ENCODE measurements at regions not wholly inside any gene's neighbourhood (a gene's known extent, or its start where the extent isn't known, plus 50 kb on each side); places are given as distances from the start of the nearest gene placed in this dataset.

DNA sequence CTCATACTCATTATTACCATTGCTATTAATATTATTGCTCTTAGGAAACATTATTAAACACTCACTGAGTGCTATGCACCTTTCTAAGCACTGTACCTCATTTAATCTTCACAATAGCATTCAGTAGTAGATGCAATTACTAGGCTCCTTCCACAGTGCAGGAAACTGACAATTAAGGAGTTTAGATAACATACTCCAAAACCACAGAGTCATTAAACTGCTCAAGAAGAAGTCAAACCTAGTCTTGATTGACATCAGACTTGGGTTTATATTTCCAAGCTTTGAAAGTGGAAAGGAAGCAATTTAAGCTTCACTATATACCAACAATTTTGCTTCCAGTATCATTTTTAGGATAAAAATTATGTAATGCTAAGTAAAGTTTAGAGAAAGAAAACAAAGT is 490.1 kb upstream of the ARRDC4 start:
- Mint-ChIP-seq H3K4me1 (no peaks in the 10 kb centered on the region), H3K27me3 (ENCODE audit: low read depth) (no peaks in the 10 kb centered on the region), H3K4me3 (no peak overlapping the region), H3K27ac (no peak overlapping the region), H3K36me3 (0 out of 2 replicates have a peak, but pooled peaks cover 3% of the 10 kb centered on the region), H3K9me3 (peaks cover 5% of the 10 kb centered on the region)
- CTCF ChIA-PET: no interaction called here
- POLR2A ChIA-PET: no interaction called here
- DNase-seq (ENCODE audit: low spot score) (no peak), ATAC-seq (no peak)
- TF ChIP-seq, protein P1, sequence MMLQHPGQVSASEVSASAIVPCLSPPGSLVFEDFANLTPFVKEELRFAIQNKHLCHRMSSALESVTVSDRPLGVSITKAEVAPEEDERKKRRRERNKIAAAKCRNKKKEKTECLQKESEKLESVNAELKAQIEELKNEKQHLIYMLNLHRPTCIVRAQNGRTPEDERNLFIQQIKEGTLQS (CRISPR knock-in tag; conservative IDR thresholded peaks at IDR 0.05): no peak
- TF ChIP-seq FOXJ3 (CRISPR knock-in tag; IDR thresholded peaks at IDR 0.05; ENCODE audit: borderline replicate concordance) (no peak), ZNF121 (CRISPR knock-in tag; IDR thresholded peaks at IDR 0.05) (no peak), IRF2 (CRISPR knock-in tag; IDR thresholded peaks at IDR 0.05; ENCODE audit: borderline replicate concordance, low read depth) (no peak), CREM (CRISPR knock-in tag; IDR thresholded peaks at IDR 0.05) (no peak), ZNF317 (CRISPR knock-in tag; IDR thresholded peaks at IDR 0.05; ENCODE audit: borderline replicate concordance, low read depth) (no peak), EMX1 (CRISPR knock-in tag; IDR thresholded peaks at IDR 0.05) (no peak)
- TF ChIP-seq, protein P2, sequence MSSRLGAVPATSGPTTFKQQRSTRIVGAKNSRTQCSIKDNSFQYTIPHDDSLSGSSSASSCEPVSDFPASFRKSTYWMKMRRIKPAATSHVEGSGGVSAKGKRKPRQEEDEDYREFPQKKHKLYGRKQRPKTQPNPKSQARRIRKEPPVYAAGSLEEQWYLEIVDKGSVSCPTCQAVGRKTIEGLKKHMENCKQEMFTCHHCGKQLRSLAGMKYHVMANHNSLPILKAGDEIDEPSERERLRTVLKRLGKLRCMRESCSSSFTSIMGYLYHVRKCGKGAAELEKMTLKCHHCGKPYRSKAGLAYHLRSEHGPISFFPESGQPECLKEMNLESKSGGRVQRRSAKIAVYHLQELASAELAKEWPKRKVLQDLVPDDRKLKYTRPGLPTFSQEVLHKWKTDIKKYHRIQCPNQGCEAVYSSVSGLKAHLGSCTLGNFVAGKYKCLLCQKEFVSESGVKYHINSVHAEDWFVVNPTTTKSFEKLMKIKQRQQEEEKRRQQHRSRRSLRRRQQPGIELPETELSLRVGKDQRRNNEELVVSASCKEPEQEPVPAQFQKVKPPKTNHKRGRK (CRISPR knock-in tag; IDR thresholded peaks at IDR 0.05; ENCODE audit: borderline replicate concordance): no peak
- TF ChIP-seq, protein P3, sequence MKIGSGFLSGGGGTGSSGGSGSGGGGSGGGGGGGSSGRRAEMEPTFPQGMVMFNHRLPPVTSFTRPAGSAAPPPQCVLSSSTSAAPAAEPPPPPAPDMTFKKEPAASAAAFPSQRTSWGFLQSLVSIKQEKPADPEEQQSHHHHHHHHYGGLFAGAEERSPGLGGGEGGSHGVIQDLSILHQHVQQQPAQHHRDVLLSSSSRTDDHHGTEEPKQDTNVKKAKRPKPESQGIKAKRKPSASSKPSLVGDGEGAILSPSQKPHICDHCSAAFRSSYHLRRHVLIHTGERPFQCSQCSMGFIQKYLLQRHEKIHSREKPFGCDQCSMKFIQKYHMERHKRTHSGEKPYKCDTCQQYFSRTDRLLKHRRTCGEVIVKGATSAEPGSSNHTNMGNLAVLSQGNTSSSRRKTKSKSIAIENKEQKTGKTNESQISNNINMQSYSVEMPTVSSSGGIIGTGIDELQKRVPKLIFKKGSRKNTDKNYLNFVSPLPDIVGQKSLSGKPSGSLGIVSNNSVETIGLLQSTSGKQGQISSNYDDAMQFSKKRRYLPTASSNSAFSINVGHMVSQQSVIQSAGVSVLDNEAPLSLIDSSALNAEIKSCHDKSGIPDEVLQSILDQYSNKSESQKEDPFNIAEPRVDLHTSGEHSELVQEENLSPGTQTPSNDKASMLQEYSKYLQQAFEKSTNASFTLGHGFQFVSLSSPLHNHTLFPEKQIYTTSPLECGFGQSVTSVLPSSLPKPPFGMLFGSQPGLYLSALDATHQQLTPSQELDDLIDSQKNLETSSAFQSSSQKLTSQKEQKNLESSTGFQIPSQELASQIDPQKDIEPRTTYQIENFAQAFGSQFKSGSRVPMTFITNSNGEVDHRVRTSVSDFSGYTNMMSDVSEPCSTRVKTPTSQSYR (CRISPR knock-in tag; IDR thresholded peaks at IDR 0.05): no peak
- TF ChIP-seq, protein P4, sequence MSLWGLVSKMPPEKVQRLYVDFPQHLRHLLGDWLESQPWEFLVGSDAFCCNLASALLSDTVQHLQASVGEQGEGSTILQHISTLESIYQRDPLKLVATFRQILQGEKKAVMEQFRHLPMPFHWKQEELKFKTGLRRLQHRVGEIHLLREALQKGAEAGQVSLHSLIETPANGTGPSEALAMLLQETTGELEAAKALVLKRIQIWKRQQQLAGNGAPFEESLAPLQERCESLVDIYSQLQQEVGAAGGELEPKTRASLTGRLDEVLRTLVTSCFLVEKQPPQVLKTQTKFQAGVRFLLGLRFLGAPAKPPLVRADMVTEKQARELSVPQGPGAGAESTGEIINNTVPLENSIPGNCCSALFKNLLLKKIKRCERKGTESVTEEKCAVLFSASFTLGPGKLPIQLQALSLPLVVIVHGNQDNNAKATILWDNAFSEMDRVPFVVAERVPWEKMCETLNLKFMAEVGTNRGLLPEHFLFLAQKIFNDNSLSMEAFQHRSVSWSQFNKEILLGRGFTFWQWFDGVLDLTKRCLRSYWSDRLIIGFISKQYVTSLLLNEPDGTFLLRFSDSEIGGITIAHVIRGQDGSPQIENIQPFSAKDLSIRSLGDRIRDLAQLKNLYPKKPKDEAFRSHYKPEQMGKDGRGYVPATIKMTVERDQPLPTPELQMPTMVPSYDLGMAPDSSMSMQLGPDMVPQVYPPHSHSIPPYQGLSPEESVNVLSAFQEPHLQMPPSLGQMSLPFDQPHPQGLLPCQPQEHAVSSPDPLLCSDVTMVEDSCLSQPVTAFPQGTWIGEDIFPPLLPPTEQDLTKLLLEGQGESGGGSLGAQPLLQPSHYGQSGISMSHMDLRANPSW (CRISPR knock-in tag; conservative IDR thresholded peaks at IDR 0.05; ENCODE audit: low read depth): no peak
- TF ChIP-seq, protein P5, sequence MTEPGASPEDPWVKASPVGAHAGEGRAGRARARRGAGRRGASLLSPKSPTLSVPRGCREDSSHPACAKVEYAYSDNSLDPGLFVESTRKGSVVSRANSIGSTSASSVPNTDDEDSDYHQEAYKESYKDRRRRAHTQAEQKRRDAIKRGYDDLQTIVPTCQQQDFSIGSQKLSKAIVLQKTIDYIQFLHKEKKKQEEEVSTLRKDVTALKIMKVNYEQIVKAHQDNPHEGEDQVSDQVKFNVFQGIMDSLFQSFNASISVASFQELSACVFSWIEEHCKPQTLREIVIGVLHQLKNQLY (CRISPR knock-in tag; IDR thresholded peaks at IDR 0.05): no peak
- TF ChIP-seq, protein P6, sequence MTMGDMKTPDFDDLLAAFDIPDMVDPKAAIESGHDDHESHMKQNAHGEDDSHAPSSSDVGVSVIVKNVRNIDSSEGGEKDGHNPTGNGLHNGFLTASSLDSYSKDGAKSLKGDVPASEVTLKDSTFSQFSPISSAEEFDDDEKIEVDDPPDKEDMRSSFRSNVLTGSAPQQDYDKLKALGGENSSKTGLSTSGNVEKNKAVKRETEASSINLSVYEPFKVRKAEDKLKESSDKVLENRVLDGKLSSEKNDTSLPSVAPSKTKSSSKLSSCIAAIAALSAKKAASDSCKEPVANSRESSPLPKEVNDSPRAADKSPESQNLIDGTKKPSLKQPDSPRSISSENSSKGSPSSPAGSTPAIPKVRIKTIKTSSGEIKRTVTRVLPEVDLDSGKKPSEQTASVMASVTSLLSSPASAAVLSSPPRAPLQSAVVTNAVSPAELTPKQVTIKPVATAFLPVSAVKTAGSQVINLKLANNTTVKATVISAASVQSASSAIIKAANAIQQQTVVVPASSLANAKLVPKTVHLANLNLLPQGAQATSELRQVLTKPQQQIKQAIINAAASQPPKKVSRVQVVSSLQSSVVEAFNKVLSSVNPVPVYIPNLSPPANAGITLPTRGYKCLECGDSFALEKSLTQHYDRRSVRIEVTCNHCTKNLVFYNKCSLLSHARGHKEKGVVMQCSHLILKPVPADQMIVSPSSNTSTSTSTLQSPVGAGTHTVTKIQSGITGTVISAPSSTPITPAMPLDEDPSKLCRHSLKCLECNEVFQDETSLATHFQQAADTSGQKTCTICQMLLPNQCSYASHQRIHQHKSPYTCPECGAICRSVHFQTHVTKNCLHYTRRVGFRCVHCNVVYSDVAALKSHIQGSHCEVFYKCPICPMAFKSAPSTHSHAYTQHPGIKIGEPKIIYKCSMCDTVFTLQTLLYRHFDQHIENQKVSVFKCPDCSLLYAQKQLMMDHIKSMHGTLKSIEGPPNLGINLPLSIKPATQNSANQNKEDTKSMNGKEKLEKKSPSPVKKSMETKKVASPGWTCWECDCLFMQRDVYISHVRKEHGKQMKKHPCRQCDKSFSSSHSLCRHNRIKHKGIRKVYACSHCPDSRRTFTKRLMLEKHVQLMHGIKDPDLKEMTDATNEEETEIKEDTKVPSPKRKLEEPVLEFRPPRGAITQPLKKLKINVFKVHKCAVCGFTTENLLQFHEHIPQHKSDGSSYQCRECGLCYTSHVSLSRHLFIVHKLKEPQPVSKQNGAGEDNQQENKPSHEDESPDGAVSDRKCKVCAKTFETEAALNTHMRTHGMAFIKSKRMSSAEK (CRISPR knock-in tag; IDR thresholded peaks at IDR 0.05; ENCODE audit: borderline replicate concordance): no peak
- TF ChIP-seq, protein P7, sequence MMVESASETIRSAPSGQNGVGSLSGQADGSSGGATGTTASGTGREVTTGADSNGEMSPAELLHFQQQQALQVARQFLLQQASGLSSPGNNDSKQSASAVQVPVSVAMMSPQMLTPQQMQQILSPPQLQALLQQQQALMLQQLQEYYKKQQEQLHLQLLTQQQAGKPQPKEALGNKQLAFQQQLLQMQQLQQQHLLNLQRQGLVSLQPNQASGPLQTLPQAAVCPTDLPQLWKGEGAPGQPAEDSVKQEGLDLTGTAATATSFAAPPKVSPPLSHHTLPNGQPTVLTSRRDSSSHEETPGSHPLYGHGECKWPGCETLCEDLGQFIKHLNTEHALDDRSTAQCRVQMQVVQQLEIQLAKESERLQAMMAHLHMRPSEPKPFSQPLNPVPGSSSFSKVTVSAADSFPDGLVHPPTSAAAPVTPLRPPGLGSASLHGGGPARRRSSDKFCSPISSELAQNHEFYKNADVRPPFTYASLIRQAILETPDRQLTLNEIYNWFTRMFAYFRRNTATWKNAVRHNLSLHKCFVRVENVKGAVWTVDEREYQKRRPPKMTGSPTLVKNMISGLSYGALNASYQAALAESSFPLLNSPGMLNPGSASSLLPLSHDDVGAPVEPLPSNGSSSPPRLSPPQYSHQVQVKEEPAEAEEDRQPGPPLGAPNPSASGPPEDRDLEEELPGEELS (CRISPR knock-in tag; IDR thresholded peaks at IDR 0.05): no peak
- TF ChIP-seq, protein P8, sequence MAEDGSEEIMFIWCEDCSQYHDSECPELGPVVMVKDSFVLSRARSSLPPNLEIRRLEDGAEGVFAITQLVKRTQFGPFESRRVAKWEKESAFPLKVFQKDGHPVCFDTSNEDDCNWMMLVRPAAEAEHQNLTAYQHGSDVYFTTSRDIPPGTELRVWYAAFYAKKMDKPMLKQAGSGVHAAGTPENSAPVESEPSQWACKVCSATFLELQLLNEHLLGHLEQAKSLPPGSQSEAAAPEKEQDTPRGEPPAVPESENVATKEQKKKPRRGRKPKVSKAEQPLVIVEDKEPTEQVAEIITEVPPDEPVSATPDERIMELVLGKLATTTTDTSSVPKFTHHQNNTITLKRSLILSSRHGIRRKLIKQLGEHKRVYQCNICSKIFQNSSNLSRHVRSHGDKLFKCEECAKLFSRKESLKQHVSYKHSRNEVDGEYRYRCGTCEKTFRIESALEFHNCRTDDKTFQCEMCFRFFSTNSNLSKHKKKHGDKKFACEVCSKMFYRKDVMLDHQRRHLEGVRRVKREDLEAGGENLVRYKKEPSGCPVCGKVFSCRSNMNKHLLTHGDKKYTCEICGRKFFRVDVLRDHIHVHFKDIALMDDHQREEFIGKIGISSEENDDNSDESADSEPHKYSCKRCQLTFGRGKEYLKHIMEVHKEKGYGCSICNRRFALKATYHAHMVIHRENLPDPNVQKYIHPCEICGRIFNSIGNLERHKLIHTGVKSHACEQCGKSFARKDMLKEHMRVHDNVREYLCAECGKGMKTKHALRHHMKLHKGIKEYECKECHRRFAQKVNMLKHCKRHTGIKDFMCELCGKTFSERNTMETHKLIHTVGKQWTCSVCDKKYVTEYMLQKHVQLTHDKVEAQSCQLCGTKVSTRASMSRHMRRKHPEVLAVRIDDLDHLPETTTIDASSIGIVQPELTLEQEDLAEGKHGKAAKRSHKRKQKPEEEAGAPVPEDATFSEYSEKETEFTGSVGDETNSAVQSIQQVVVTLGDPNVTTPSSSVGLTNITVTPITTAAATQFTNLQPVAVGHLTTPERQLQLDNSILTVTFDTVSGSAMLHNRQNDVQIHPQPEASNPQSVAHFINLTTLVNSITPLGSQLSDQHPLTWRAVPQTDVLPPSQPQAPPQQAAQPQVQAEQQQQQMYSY (CRISPR knock-in tag; IDR thresholded peaks at IDR 0.05): no peak

Data from WTC11 (cell line).